ENCODE measurements at regions not wholly inside any gene's neighbourhood (a gene's known extent, or its start where the extent isn't known, plus 50 kb on each side); places are given as distances from the start of the nearest gene placed in this dataset.

- Histone ChIP-seq H3K9me3 (ENCODE audit: control insufficient read depth, low read length) (no peaks in the 10 kb centered on the region), H2AFZ (no peak overlapping the region), H3K27me3 (ENCODE audit: control insufficient read depth, insufficient read depth, low read length) (no peaks in the 10 kb centered on the region), H3K4me3 (ENCODE audit: low read depth, low read length) (no peak overlapping the region), H3K27ac (no peak overlapping the region), H3K9ac (no peak overlapping the region), H3K4me2 (ENCODE audit: low read length) (no peak overlapping the region), H3K79me2 (no peaks in the 10 kb centered on the region), H3K36me3 (ENCODE audit: control insufficient read depth, insufficient read depth, low read length) (no peaks in the 10 kb centered on the region), H3K4me1 (no peaks in the 10 kb centered on the region)
- TF ChIP-seq, protein P1, sequence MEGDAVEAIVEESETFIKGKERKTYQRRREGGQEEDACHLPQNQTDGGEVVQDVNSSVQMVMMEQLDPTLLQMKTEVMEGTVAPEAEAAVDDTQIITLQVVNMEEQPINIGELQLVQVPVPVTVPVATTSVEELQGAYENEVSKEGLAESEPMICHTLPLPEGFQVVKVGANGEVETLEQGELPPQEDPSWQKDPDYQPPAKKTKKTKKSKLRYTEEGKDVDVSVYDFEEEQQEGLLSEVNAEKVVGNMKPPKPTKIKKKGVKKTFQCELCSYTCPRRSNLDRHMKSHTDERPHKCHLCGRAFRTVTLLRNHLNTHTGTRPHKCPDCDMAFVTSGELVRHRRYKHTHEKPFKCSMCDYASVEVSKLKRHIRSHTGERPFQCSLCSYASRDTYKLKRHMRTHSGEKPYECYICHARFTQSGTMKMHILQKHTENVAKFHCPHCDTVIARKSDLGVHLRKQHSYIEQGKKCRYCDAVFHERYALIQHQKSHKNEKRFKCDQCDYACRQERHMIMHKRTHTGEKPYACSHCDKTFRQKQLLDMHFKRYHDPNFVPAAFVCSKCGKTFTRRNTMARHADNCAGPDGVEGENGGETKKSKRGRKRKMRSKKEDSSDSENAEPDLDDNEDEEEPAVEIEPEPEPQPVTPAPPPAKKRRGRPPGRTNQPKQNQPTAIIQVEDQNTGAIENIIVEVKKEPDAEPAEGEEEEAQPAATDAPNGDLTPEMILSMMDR (IDR thresholded peaks at IDR 0.05) = no peak
Observed at GRCh38 chr11:113572136-113572735, 97.0 kb upstream of the DRD2 start.

- no peak overlapping the region for H3K4me3 ChIP-seq (ENCODE audit: low read depth, low read length)
Observed at GRCh38 chr11:113571531-113571930, 96.3 kb upstream of the DRD2 start.

DNA sequence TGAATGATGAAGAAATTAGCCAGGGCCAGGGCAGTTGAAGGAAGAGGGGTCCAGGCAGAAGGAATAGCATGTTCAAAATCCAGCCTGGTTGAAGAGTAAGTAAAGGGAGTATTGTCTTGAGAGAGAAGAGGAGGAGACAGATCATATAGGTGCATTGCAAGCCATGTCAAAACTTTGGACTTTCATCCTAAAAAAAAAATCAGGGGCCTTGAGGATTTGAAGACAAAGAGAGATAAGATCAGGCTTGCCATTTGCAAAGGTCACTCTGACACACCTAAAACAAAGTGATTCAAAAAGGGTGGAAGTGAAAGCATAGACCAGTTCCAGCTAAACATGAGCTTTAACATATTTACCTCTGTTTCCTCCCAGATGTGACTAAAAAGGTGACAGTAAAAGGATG is 95.7 kb upstream of the DRD2 start:
- H3K4me2 ChIP-seq (ENCODE audit: low read length) = no peak overlapping the region

More at GRCh38 chr11:113571531-113571930, 96.3 kb upstream of the DRD2 start:
- Histone ChIP-seq H3K9me3 (ENCODE audit: control insufficient read depth, low read length) (no peaks in the 10 kb centered on the region), H3K9ac (no peak overlapping the region), H3K27me3 (ENCODE audit: control insufficient read depth, insufficient read depth, low read length) (no peaks in the 10 kb centered on the region), H3K4me2 (ENCODE audit: low read length) (no peak overlapping the region), H3K79me2 (no peaks in the 10 kb centered on the region), H3K4me1 (no peaks in the 10 kb centered on the region), H3K27ac (no peak overlapping the region), H3K36me3 (ENCODE audit: control insufficient read depth, insufficient read depth, low read length) (no peaks in the 10 kb centered on the region), H2AFZ (no peak overlapping the region)
- TF ChIP-seq, protein P1 (IDR thresholded peaks at IDR 0.05) = no peak

DNA sequence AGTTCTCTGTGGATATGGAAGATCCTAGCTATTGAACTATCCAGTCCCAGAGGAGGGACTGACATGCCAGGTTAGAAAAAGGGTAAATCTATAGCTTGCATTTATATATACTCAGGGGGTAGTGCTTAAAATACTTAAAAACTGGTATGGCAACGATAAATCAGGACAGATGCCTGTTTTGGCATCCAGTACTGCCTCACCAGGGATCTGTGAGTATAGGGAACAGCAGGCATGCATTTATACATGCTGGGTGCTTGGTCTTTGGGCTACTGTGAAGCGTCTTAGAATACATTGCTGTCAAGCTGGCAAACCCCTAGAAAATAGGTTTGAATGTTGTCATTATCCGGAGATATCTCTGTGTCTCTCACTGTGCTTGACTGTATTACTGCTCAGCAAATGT is 94.2 kb upstream of the DRD2 start:
- no peak overlapping the region for H2AFZ ChIP-seq
- no peak overlapping the region for H3K4me2 ChIP-seq (ENCODE audit: low read length)
- H3K4me3 ChIP-seq (ENCODE audit: low read depth, low read length) = no peak overlapping the region
- no peaks in the 10 kb centered on the region for H3K27me3 ChIP-seq (ENCODE audit: control insufficient read depth, insufficient read depth, low read length)
- no peaks in the 10 kb centered on the region for H3K4me1 ChIP-seq
- TF ChIP-seq, protein P1 (IDR thresholded peaks at IDR 0.05) = no peak
- H3K36me3 ChIP-seq (ENCODE audit: control insufficient read depth, insufficient read depth, low read length) = no peaks in the 10 kb centered on the region
- H3K27ac ChIP-seq = no peak overlapping the region
- H3K9me3 ChIP-seq (ENCODE audit: control insufficient read depth, low read length) = no peaks in the 10 kb centered on the region
- H3K9ac ChIP-seq = no peak overlapping the region
- H3K79me2 ChIP-seq = no peaks in the 10 kb centered on the region

More for the DNA sequence above, 95.7 kb upstream of the DRD2 start:
- H3K27ac ChIP-seq = no peak overlapping the region
- H3K4me3 ChIP-seq (ENCODE audit: low read depth, low read length) = no peak overlapping the region
- TF ChIP-seq, protein P1 (IDR thresholded peaks at IDR 0.05) = no peak
- no peak overlapping the region for H3K9ac ChIP-seq
- H3K36me3 ChIP-seq (ENCODE audit: control insufficient read depth, insufficient read depth, low read length) = no peaks in the 10 kb centered on the region
- H3K27me3 ChIP-seq (ENCODE audit: control insufficient read depth, insufficient read depth, low read length) = no peaks in the 10 kb centered on the region
- H2AFZ ChIP-seq = no peak overlapping the region
- no peaks in the 10 kb centered on the region for H3K4me1 ChIP-seq
- no peaks in the 10 kb centered on the region for H3K9me3 ChIP-seq (ENCODE audit: control insufficient read depth, low read length)
- H3K79me2 ChIP-seq = no peaks in the 10 kb centered on the region

DNA sequence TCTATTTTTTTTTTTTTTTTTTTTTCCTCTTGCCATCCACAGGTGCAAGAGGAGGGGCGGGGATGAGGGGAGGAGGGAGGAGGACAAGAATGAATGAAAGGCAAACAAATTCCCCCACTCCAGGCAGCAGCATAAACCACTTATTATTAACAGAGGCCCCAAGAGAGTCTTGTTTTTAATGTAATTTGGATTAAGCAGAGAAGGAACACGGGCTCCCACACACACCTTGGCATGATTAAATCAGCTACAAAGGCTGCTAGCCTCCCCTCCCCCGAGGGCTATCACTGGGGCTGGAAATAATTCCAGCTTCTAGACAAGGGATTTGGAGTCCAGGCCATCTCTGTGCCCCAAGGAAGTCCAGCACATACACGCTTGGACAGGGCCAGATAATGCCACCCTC is 93.4 kb upstream of the DRD2 start:
- H3K4me3 ChIP-seq (ENCODE audit: low read depth, low read length) = no peak overlapping the region
- no peak overlapping the region for H3K9ac ChIP-seq
- no peak overlapping the region for H2AFZ ChIP-seq
- H3K36me3 ChIP-seq (ENCODE audit: control insufficient read depth, insufficient read depth, low read length) = no peaks in the 10 kb centered on the region
- H3K4me1 ChIP-seq = no peaks in the 10 kb centered on the region
- H3K79me2 ChIP-seq = no peaks in the 10 kb centered on the region
- TF ChIP-seq, protein P1 (IDR thresholded peaks at IDR 0.05) = no peak
- no peaks in the 10 kb centered on the region for H3K27me3 ChIP-seq (ENCODE audit: control insufficient read depth, insufficient read depth, low read length)
- no peak overlapping the region for H3K27ac ChIP-seq
- no peak overlapping the region for H3K4me2 ChIP-seq (ENCODE audit: low read length)
- no peaks in the 10 kb centered on the region for H3K9me3 ChIP-seq (ENCODE audit: control insufficient read depth, low read length)
